Esophagus muscularis mucosa (tissue), 4 donors: ENCODE measurements at regions not wholly inside any gene's neighbourhood (a gene's known extent, or its start where the extent isn't known, plus 50 kb on each side); places are given as distances from the start of the nearest gene placed in this dataset.

Source experiments
- DNase-seq: peaks from one replicate; pipeline ENCODE4 v3.0.0-alpha.2; 2017; ENCODE audit errors: extremely low spot score
- H3K27ac ChIP-seq, 4 donors: fragments of 200-600 bp; sonication (generic); replicated peaks in 1 of 4; 1 replicate in 3 of 4; 2 replicates in 1 of 4; pipeline ENCODE4 v1.5.1; 2016 to 2019; ENCODE audit warnings: mild to moderate bottlenecking in 1 of 4
- H3K27me3 ChIP-seq, 4 donors: fragments of 200-600 bp; sonication (generic); one replicate each; pipeline versions ENCODE4 v1.5.1 to v1.6.0; 2016 to 2019
- H3K36me3 ChIP-seq, 4 donors: fragments of 200-600 bp; sonication (generic); one replicate each; pipeline ENCODE4 v1.5.1; 2016 to 2019
- H3K4me1 ChIP-seq, 4 donors: fragments of 200-600 bp; sonication (generic); one replicate each; pipeline ENCODE4 v1.5.1; 2016 to 2019
- H3K4me3 ChIP-seq, 4 donors: fragments of 200-600 bp; sonication (generic); 1 replicate in 2 of 4; 2 replicates in 2 of 4; pipeline ENCODE4 v1.5.1; 2016 to 2019; ENCODE audit warnings: mild to moderate bottlenecking in 4 of 4, moderate library complexity in 1 of 4
- H3K9me3 ChIP-seq, 4 donors: fragments of 200-600 bp; sonication (generic); 1 replicate in 3 of 4; 2 replicates in 1 of 4; pipeline ENCODE4 v1.5.1; 2016 to 2019
- CTCF ChIP-seq, 3 experiments: fragments of 200-600 bp in 2 of 3; fragments of 450-650 bp in 1 of 3; sonication (generic) in 2 of 3; IDR thresholded peaks; one replicate each; pipeline ENCODE4 v1.5.1; 2017 to 2019; ENCODE audit warnings: antibody characterized with exemption in 3 of 3, mild to moderate bottlenecking in 2 of 3, moderate library complexity in 1 of 3
- EP300 ChIP-seq: sonication (generic); formaldehyde crosslinking; IDR thresholded peaks from one replicate; pipeline ENCODE4 v1.6.1; 2017; ENCODE audit warnings: antibody characterized with exemption
- POLR2A ChIP-seq: fragments of 450-650 bp; IDR thresholded peaks from one replicate; pipeline ENCODE4 v1.6.1; 2017; ENCODE audit warnings: antibody characterized with exemption, moderate library complexity, mild to moderate bottlenecking, low read depth
- POLR2AphosphoS5 ChIP-seq, 2 donors: sonication (generic); formaldehyde crosslinking; IDR thresholded peaks; one replicate each; pipeline ENCODE4 v1.6.1; 2017; ENCODE audit warnings: antibody characterized with exemption in 2 of 2
- WGBS: methylation state at CpG from one replicate; pipeline ENCODE4 v1.1.5; 2018; 5-methylcytosine and 5-hydroxymethylcytosine counted together
- intact Hi-C: fragments of 100-400 bp; cut with DNase I; formaldehyde crosslinking; loops from one replicate; pipeline ENCODE4 v1.15.1; 2023

- no peak overlapping the region for H3K27ac ChIP-seq
- DNase-seq: no peak
- WGBS: 97% methylated on average over 5 of the region's 5 CpGs
- H3K9me3 ChIP-seq: no peaks in the 10 kb centered on the region
- H3K4me3 ChIP-seq: no peak overlapping the region
- H3K4me1 ChIP-seq: peaks cover 0 to 10% (median 4%) of the 10 kb centered on the region in 4 donors
- intact Hi-C loops: no loop called here
- H3K36me3 ChIP-seq: no peaks in the 10 kb centered on the region
- no peak for TF ChIP-seq EP300
- no peak for TF ChIP-seq CTCF (IDR thresholded peaks at IDR 0.05)
- TF ChIP-seq POLR2A: no peak
- TF ChIP-seq POLR2AphosphoS5 (IDR thresholded peaks at IDR 0.05): no peak
- no peaks in the 10 kb centered on the region for H3K27me3 ChIP-seq
Measured at GRCh38 chr2:145916799-145917198, 1396.9 kb upstream of the ZEB2 start.

GRCh38 chr2:145914716-145915115, 1394.8 kb upstream of the ZEB2 start:
- Histone ChIP-seq H3K9me3 (no peaks in the 10 kb centered on the region), H3K4me3 (no peak overlapping the region), H3K36me3 (no peaks in the 10 kb centered on the region), H3K27me3 (no peaks in the 10 kb centered on the region), H3K27ac (no peak overlapping the region), H3K4me1 (peaks cover 0 to 10% (median 4%) of the 10 kb centered on the region in 4 donors)
- TF ChIP-seq EP300: no peak
- no peak for TF ChIP-seq POLR2AphosphoS5 (IDR thresholded peaks at IDR 0.05)
- TF ChIP-seq POLR2A: no peak
- TF ChIP-seq CTCF (IDR thresholded peaks at IDR 0.05): no peak
- WGBS: 74% methylated on average over 4 of the region's 4 CpGs
- intact Hi-C loops: no loop called here
- no peak for DNase-seq

GRCh38 chr2:145910416-145910815, 1390.5 kb upstream of the ZEB2 start:
- H3K4me1 ChIP-seq: no peaks in the 10 kb centered on the region
- 84% methylated on average over 4 of the region's 4 CpGs for WGBS
- H3K36me3 ChIP-seq: no peaks in the 10 kb centered on the region
- H3K4me3 ChIP-seq: no peak overlapping the region
- no peaks in the 10 kb centered on the region for H3K27me3 ChIP-seq
- no peak for DNase-seq
- H3K27ac ChIP-seq: no peak overlapping the region
- TF ChIP-seq POLR2A (no peak), CTCF (IDR thresholded peaks at IDR 0.05) (no peak), POLR2AphosphoS5 (IDR thresholded peaks at IDR 0.05) (no peak), EP300 (no peak)
- intact Hi-C loops: no loop called here
- H3K9me3 ChIP-seq: no peaks in the 10 kb centered on the region

- no peak for TF ChIP-seq EP300
- TF ChIP-seq POLR2AphosphoS5 (IDR thresholded peaks at IDR 0.05): no peak
- TF ChIP-seq CTCF (IDR thresholded peaks at IDR 0.05): no peak
- no peak for TF ChIP-seq POLR2A
- Histone ChIP-seq H3K36me3 (no peaks in the 10 kb centered on the region), H3K27ac (no peak overlapping the region), H3K27me3 (no peaks in the 10 kb centered on the region), H3K9me3 (no peaks in the 10 kb centered on the region), H3K4me1 (no peaks in the 10 kb centered on the region), H3K4me3 (no peak overlapping the region)
- DNase-seq: no peak
- intact Hi-C loops: no loop called here
Measured at GRCh38 chr2:145909766-145910165, 1389.8 kb upstream of the ZEB2 start.

GRCh38 chr2:145909175-145909755, 1389.3 kb upstream of the ZEB2 start:
- Histone ChIP-seq H3K9me3 (no peaks in the 10 kb centered on the region), H3K27me3 (no peaks in the 10 kb centered on the region), H3K4me3 (no peak overlapping the region), H3K4me1 (no peaks in the 10 kb centered on the region), H3K27ac (no peak overlapping the region), H3K36me3 (no peaks in the 10 kb centered on the region)
- WGBS: 87% methylated on average over 5 of the region's 5 CpGs
- intact Hi-C loops: no loop called here
- TF ChIP-seq EP300 (no peak), POLR2AphosphoS5 (IDR thresholded peaks at IDR 0.05) (no peak), CTCF (IDR thresholded peaks at IDR 0.05) (no peak), POLR2A (no peak)
- no peak for DNase-seq
